H9 (cell line): ENCODE measurements at regions not wholly inside any gene's neighbourhood (a gene's known extent, or its start where the extent isn't known, plus 50 kb on each side); places are given as distances from the start of the nearest gene placed in this dataset.

Source experiments
- DNase-seq: peaks from one replicate; pipeline ENCODE4 v3.0.0-alpha.2; 2017
- H2AFZ ChIP-seq: one replicate; pipeline ENCODE4 v1.6.1; 2013; ENCODE audit warnings: mild to moderate bottlenecking, low read length, control low read depth, moderate library complexity
- H2AK5ac ChIP-seq: 2 replicates; pipeline ENCODE4 v1.6.1; 2013; ENCODE audit warnings: low read length, control low read depth, mixed read lengths; ENCODE audit not compliant: insufficient read length
- H2BK120ac ChIP-seq: one replicate; pipeline ENCODE4 v1.6.1; 2013; ENCODE audit warnings: low read depth, mild to moderate bottlenecking, low read length, control low read depth, inconsistent platforms; ENCODE audit not compliant: poor library complexity, severe bottlenecking
- H2BK12ac ChIP-seq: 2 replicates; pipeline ENCODE4 v1.6.1; 2013; ENCODE audit warnings: low read length, control low read depth, mixed read lengths, low read depth; ENCODE audit not compliant: insufficient read length
- H2BK15ac ChIP-seq: 2 replicates; pipeline ENCODE4 v1.6.1; 2013; ENCODE audit warnings: low read depth, low read length, control low read depth
- H2BK20ac ChIP-seq: one replicate; pipeline ENCODE4 v1.6.1; 2013; ENCODE audit warnings: low read depth, mild to moderate bottlenecking, low read length, control low read depth, inconsistent platforms; ENCODE audit not compliant: poor library complexity, severe bottlenecking
- H2BK5ac ChIP-seq: 2 replicates; pipeline ENCODE4 v1.6.1; 2013; ENCODE audit warnings: low read length, control low read depth, mixed read lengths; ENCODE audit not compliant: insufficient read length
- H3K14ac ChIP-seq: 2 replicates; pipeline ENCODE4 v1.6.1; 2013; ENCODE audit warnings: low read length, control low read depth; ENCODE audit not compliant: insufficient read depth
- H3K18ac ChIP-seq: 2 replicates; pipeline ENCODE4 v1.6.1; 2013; ENCODE audit warnings: low read depth, mild to moderate bottlenecking, mixed read lengths, low read length, control low read depth; ENCODE audit not compliant: insufficient read length
- H3K23ac ChIP-seq: 2 replicates; pipeline ENCODE4 v1.6.1; 2013; ENCODE audit warnings: low read length, control low read depth, mixed read lengths, low read depth; ENCODE audit not compliant: insufficient read length
- H3K23me2 ChIP-seq: 2 replicates; pipeline ENCODE4 v1.6.1; 2013; ENCODE audit warnings: low read depth, mild to moderate bottlenecking, mixed read lengths, low read length, control low read depth; ENCODE audit not compliant: insufficient read length, poor library complexity, severe bottlenecking
- H3K27ac ChIP-seq: 2 replicates; pipeline ENCODE4 v1.5.1; 2013; ENCODE audit warnings: low read length, control low read depth, mixed read lengths, low read depth; ENCODE audit not compliant: insufficient read length
- H3K27me3 ChIP-seq: 2 replicates; pipeline ENCODE4 v1.6.1; 2013; ENCODE audit warnings: low read length, control low read depth, inconsistent platforms; ENCODE audit not compliant: insufficient read depth
- H3K4ac ChIP-seq: 2 replicates; pipeline ENCODE4 v1.6.1; 2013; ENCODE audit warnings: low read depth, mild to moderate bottlenecking, control low read depth, inconsistent platforms, low read length, moderate library complexity
- H3K4me1 ChIP-seq: 2 replicates; pipeline ENCODE4 v1.6.1; 2013; ENCODE audit warnings: low read length, control low read depth, inconsistent platforms; ENCODE audit not compliant: insufficient read depth
- H3K4me2 ChIP-seq: 2 replicates; pipeline ENCODE4 v1.6.1; 2013; ENCODE audit warnings: low read length, control low read depth, mixed read lengths; ENCODE audit not compliant: insufficient read length, insufficient read depth
- H3K56ac ChIP-seq: 2 replicates; pipeline ENCODE4 v1.6.1; 2013; ENCODE audit warnings: low read depth, mild to moderate bottlenecking, mixed read lengths, low read length, control low read depth; ENCODE audit not compliant: insufficient read length
- H3K79me1 ChIP-seq: 2 replicates; pipeline ENCODE4 v1.6.1; 2013; ENCODE audit warnings: low read depth, mild to moderate bottlenecking, moderate library complexity, low read length, control low read depth, inconsistent platforms; ENCODE audit not compliant: insufficient read depth, poor library complexity, severe bottlenecking
- H3K79me2 ChIP-seq: 2 replicates; pipeline ENCODE4 v1.6.1; 2013; ENCODE audit warnings: low read length, control low read depth, inconsistent platforms; ENCODE audit not compliant: insufficient read depth
- H3K9ac ChIP-seq: 2 replicates; pipeline ENCODE4 v1.6.1; 2013; ENCODE audit warnings: low read length, control low read depth, mixed read lengths; ENCODE audit not compliant: insufficient read length; ENCODE audit errors: extremely low read depth
- H3K9me3 ChIP-seq: one replicate; pipeline ENCODE4 v1.6.1; 2013; ENCODE audit warnings: low read depth, low read length, inconsistent platforms; ENCODE audit not compliant: control insufficient read depth
- H3T11ph ChIP-seq: one replicate; pipeline ENCODE4 v1.6.1; 2013; ENCODE audit warnings: mild to moderate bottlenecking, low read length, control low read depth, inconsistent platforms
- H4K20me1 ChIP-seq: one replicate; pipeline ENCODE4 v1.6.1; 2013; ENCODE audit not compliant: control insufficient read depth, insufficient read length, insufficient read depth
- H4K5ac ChIP-seq: 2 replicates; pipeline ENCODE4 v1.6.1; 2013; ENCODE audit warnings: low read depth, mild to moderate bottlenecking, mixed read lengths, low read length, control low read depth; ENCODE audit not compliant: insufficient read length
- H4K8ac ChIP-seq: replicated peaks from 2 replicates; pipeline ENCODE4 v1.6.1; 2013; ENCODE audit warnings: low read length, control low read depth, mixed read lengths, low read depth; ENCODE audit not compliant: insufficient read length
- H4K91ac ChIP-seq: 2 replicates; pipeline ENCODE4 v1.6.1; 2013; ENCODE audit warnings: low read depth, mild to moderate bottlenecking, moderate library complexity, mixed read lengths, low read length, control low read depth; ENCODE audit not compliant: insufficient read length
- H3K27ac Mint-ChIP-seq, 3 experiments: 2 replicates in 2 of 3; 3 replicates in 1 of 3; pipeline ENCODE4 v1.8.0; 2020 to 2021; ENCODE audit warnings: mixed read lengths in 3 of 3, mild to moderate bottlenecking in 1 of 3, moderate library complexity in 1 of 3
- H3K27me3 Mint-ChIP-seq: 2 replicates; pipeline ENCODE4 v1.8.0; 2021; ENCODE audit warnings: low read depth, mild to moderate bottlenecking, moderate library complexity, mixed read lengths
- H3K36me3 Mint-ChIP-seq, 3 experiments: 2 replicates in 2 of 3; 3 replicates in 1 of 3; pipeline ENCODE4 v1.8.0; 2020 to 2021; ENCODE audit warnings: low read depth in 3 of 3, mixed read lengths in 3 of 3; ENCODE audit not compliant: insufficient read depth in 1 of 3
- H3K4me1 Mint-ChIP-seq, 2 experiments: 2 replicates each; pipeline ENCODE4 v1.8.0; 2020; ENCODE audit warnings: mixed read lengths in 2 of 2
- H3K4me3 Mint-ChIP-seq, 2 experiments: 2 replicates in 1 of 2; 3 replicates in 1 of 2; pipeline ENCODE4 v1.8.0; 2020 to 2021; ENCODE audit warnings: mild to moderate bottlenecking in 2 of 2, mixed read lengths in 2 of 2, moderate library complexity in 1 of 2
- H3K9me3 Mint-ChIP-seq, 2 experiments: 2 replicates in 1 of 2; 3 replicates in 1 of 2; pipeline ENCODE4 v1.8.0; 2020; ENCODE audit warnings: mild to moderate bottlenecking in 2 of 2, mixed read lengths in 2 of 2, moderate library complexity in 1 of 2
- WGBS: extraction: QIAGEN DNeasy Blood & Tissue Kit; methylation state at CpG from one replicate; pipeline ENCODE4 v1.1.7; 2013; ENCODE audit warnings: missing lambda C conversion rate, low lambda C conversion rate, mixed read lengths; ENCODE audit not compliant: insufficient read length; ENCODE audit errors: extremely low coverage; 5-methylcytosine and 5-hydroxymethylcytosine counted together
- TF ChIP-seq, protein P1 (sequence below): fragments of 200-600 bp; sonication (generic); conservative IDR thresholded peaks from 3 replicates; pipeline ENCODE4 v1.8.0; 2021; ENCODE audit warnings: antibody characterized with exemption, mild to moderate bottlenecking

DNA sequence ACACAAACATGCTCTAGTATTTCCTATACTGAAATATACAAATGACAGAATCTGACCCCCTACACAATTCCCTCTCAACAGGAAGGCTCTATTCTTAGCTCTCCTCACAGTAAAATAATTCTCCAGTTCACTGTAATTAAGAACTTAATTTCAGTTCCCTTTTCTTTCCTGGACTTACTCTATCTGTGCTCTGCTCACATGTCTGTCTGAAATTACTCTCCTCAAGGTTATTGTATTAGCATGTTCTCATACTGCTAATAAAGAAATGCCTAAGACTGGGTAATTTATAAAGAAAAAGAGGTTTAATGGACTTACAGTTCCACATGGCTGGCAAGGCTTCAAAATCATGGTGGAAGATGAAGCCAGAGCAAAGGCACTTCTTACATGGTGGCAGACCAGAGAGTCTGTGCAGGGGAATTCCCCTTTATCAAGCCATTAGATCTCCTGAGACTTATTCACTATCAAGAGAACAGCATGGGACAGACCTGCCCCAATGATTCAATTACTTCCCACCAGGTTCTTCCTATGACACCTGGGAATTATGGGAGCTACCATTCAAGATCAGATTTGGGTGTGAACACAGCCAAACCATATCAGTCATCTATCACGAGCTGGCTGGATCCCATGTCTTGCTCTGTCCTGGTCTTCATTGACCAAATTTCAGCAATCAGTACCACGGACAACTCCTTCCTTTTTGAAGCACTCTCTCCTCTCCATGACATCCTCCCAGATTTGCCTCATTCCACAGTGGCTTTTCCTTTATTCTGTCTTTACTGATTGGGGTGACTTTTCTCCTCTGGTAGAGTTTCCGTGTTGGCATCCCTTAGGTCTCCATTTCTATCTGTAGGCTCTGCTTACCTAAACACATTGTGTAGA, 110.9 kb downstream of the GALR1 start:
- Mint-ChIP-seq H3K27ac (no peak overlapping the region), H3K27me3 (peaks cover 9% of the 10 kb centered on the region), H3K4me1 (no peaks in the 10 kb centered on the region), H3K36me3 (peaks cover 3 to 10% (median 9%) of the 10 kb centered on the region in 3 experiments), H3K4me3 (no peak overlapping the region), H3K9me3 (peaks cover 19 to 34% of the 10 kb centered on the region in 2 experiments)
- H2BK20ac ChIP-seq: no peak overlapping the region
- no peak overlapping the region for H2AFZ ChIP-seq
- H3K23me2 ChIP-seq: no peaks in the 10 kb centered on the region
- H3K18ac ChIP-seq: no peak overlapping the region
- H3K27ac ChIP-seq: no peak overlapping the region
- no peaks in the 10 kb centered on the region for H3K4me1 ChIP-seq
- no peak overlapping the region for H3K23ac ChIP-seq
- H3K4me2 ChIP-seq: no peak overlapping the region
- H4K5ac ChIP-seq: no peak overlapping the region
- TF ChIP-seq, protein P1, sequence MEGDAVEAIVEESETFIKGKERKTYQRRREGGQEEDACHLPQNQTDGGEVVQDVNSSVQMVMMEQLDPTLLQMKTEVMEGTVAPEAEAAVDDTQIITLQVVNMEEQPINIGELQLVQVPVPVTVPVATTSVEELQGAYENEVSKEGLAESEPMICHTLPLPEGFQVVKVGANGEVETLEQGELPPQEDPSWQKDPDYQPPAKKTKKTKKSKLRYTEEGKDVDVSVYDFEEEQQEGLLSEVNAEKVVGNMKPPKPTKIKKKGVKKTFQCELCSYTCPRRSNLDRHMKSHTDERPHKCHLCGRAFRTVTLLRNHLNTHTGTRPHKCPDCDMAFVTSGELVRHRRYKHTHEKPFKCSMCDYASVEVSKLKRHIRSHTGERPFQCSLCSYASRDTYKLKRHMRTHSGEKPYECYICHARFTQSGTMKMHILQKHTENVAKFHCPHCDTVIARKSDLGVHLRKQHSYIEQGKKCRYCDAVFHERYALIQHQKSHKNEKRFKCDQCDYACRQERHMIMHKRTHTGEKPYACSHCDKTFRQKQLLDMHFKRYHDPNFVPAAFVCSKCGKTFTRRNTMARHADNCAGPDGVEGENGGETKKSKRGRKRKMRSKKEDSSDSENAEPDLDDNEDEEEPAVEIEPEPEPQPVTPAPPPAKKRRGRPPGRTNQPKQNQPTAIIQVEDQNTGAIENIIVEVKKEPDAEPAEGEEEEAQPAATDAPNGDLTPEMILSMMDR: no peak
- H2BK5ac ChIP-seq: no peak overlapping the region
- H3K9me3 ChIP-seq: no peaks in the 10 kb centered on the region
- no peak overlapping the region for H4K8ac ChIP-seq
- no peak overlapping the region for H3T11ph ChIP-seq
- H2AK5ac ChIP-seq: no peak overlapping the region
- no peak overlapping the region for H2BK120ac ChIP-seq
- no peak overlapping the region for H2BK15ac ChIP-seq
- no peaks in the 10 kb centered on the region for H4K20me1 ChIP-seq
- H3K79me1 ChIP-seq: no peaks in the 10 kb centered on the region
- no peak overlapping the region for H3K4ac ChIP-seq
- WGBS: no CpG with 5 or more reads among the region's 3 CpGs
- H3K14ac ChIP-seq: no peak overlapping the region
- H2BK12ac ChIP-seq: no peak overlapping the region
- no peak overlapping the region for H4K91ac ChIP-seq
- H3K79me2 ChIP-seq: no peaks in the 10 kb centered on the region
- H3K27me3 ChIP-seq: no peaks in the 10 kb centered on the region
- DNase-seq: no peak
- H3K9ac ChIP-seq: no peak overlapping the region
- no peak overlapping the region for H3K56ac ChIP-seq
